HL-60 (cell line): ENCODE measurements at regions not wholly inside any gene's neighbourhood (a gene's known extent, or its start where the extent isn't known, plus 50 kb on each side); places are given as distances from the start of the nearest gene placed in this dataset.

Experiments used
- POLR2AphosphoS5 ChIP-seq: IDR thresholded peaks from 2 replicates; pipeline ENCODE4 v1.6.1; 2012; ENCODE audit warnings: low read depth
- TF ChIP-seq, protein P1 (sequence below): IDR thresholded peaks from one replicate; pipeline ENCODE4 v1.5.1; 2011; ENCODE audit warnings: low read length, control low read depth, inconsistent platforms; ENCODE audit not compliant: insufficient read depth
- TF ChIP-seq, protein P2 (sequence below): IDR thresholded peaks from 2 replicates; pipeline ENCODE4 v1.6.1; 2012; ENCODE audit warnings: low read depth; ENCODE audit not compliant: insufficient replicate concordance

DNA sequence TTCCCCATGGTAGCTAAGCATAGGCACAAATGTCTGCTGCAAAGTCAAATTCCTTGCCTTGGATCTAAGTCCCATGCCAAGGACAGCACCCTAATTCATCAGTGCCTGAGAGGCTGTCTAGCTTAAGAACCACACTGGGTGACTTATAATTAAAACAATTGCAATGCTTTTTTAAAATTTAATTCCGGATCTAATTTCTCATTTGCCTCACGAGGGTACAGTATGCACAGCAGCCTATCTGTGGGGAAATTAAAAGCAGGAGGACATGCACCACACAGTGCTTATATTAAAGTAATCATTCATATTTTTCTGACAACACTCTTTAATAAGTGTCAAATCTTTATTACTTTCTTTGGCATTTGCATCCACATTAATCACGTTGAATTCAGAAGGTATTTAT, 378.8 kb downstream of the GPAM start:
- TF ChIP-seq, protein P1, sequence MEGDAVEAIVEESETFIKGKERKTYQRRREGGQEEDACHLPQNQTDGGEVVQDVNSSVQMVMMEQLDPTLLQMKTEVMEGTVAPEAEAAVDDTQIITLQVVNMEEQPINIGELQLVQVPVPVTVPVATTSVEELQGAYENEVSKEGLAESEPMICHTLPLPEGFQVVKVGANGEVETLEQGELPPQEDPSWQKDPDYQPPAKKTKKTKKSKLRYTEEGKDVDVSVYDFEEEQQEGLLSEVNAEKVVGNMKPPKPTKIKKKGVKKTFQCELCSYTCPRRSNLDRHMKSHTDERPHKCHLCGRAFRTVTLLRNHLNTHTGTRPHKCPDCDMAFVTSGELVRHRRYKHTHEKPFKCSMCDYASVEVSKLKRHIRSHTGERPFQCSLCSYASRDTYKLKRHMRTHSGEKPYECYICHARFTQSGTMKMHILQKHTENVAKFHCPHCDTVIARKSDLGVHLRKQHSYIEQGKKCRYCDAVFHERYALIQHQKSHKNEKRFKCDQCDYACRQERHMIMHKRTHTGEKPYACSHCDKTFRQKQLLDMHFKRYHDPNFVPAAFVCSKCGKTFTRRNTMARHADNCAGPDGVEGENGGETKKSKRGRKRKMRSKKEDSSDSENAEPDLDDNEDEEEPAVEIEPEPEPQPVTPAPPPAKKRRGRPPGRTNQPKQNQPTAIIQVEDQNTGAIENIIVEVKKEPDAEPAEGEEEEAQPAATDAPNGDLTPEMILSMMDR = no peak
- TF ChIP-seq POLR2AphosphoS5 = no peak
- TF ChIP-seq, protein P2, sequence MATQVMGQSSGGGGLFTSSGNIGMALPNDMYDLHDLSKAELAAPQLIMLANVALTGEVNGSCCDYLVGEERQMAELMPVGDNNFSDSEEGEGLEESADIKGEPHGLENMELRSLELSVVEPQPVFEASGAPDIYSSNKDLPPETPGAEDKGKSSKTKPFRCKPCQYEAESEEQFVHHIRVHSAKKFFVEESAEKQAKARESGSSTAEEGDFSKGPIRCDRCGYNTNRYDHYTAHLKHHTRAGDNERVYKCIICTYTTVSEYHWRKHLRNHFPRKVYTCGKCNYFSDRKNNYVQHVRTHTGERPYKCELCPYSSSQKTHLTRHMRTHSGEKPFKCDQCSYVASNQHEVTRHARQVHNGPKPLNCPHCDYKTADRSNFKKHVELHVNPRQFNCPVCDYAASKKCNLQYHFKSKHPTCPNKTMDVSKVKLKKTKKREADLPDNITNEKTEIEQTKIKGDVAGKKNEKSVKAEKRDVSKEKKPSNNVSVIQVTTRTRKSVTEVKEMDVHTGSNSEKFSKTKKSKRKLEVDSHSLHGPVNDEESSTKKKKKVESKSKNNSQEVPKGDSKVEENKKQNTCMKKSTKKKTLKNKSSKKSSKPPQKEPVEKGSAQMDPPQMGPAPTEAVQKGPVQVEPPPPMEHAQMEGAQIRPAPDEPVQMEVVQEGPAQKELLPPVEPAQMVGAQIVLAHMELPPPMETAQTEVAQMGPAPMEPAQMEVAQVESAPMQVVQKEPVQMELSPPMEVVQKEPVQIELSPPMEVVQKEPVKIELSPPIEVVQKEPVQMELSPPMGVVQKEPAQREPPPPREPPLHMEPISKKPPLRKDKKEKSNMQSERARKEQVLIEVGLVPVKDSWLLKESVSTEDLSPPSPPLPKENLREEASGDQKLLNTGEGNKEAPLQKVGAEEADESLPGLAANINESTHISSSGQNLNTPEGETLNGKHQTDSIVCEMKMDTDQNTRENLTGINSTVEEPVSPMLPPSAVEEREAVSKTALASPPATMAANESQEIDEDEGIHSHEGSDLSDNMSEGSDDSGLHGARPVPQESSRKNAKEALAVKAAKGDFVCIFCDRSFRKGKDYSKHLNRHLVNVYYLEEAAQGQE = no peak
